Right lobe of liver (tissue), 6 donors: ENCODE measurements at regions not wholly inside any gene's neighbourhood (a gene's known extent, or its start where the extent isn't known, plus 50 kb on each side); places are given as distances from the start of the nearest gene placed in this dataset.

Experiments used
- ATAC-seq, 4 donors: fragments of 200-7000 bp; cut with Tn5 transposase; one replicate each; pipeline ENCODE4 v1.9.1; 2020; ENCODE audit warnings: mild to moderate bottlenecking in 4 of 4, moderate library complexity in 4 of 4
- DNase-seq, 3 donors: peaks; one replicate each; pipeline ENCODE4 v3.0.0-alpha.2; 2020
- H3K27ac ChIP-seq, 3 donors: fragments of 200-600 bp; one replicate each; pipeline ENCODE4 v1.8.0; 2022
- H3K27me3 ChIP-seq, 2 donors: fragments of 200-600 bp; one replicate each; pipeline ENCODE4 v1.8.0; 2022
- H3K36me3 ChIP-seq, 4 donors: fragments of 200-600 bp; sonication (generic) in 1 of 4; one replicate each; pipeline versions ENCODE4 v1.5.1 to v1.8.0; 2017 to 2022; ENCODE audit warnings: control low read depth in 1 of 4
- H3K4me1 ChIP-seq, 4 donors: fragments of 200-600 bp; sonication (generic) in 1 of 4; one replicate each; pipeline versions ENCODE4 v1.5.1 to v1.8.0; 2017 to 2022; ENCODE audit warnings: control low read depth in 1 of 4
- H3K4me3 ChIP-seq, 3 donors: fragments of 200-600 bp; one replicate each; pipeline ENCODE4 v1.8.0; 2022
- H3K9me3 ChIP-seq, 4 donors: fragments of 200-600 bp; sonication (generic) in 1 of 4; one replicate each; pipeline versions ENCODE4 v1.5.1 to v1.8.0; 2017 to 2022; ENCODE audit warnings: control low read depth in 1 of 4
- POLR2A ChIP-seq: fragments of 450-650 bp; IDR thresholded peaks from one replicate; pipeline ENCODE4 v1.6.1; 2017; ENCODE audit warnings: antibody characterized with exemption, mild to moderate bottlenecking
- WGBS: methylation state at CpG from one replicate; pipeline ENCODE4 v1.1.6; 2018; ENCODE audit warnings: low coverage, low lambda C conversion rate; ENCODE audit not compliant: insufficient coverage; ENCODE audit errors: missing lambda C conversion rate; 5-methylcytosine and 5-hydroxymethylcytosine counted together
- intact Hi-C, 2 donors: fragments of 100-400 bp; cut with DNase I; formaldehyde crosslinking; loops; one replicate each; pipeline versions ENCODE4 v1.11.2 to v1.14.1; 2022
- TF ChIP-seq, protein P1 (sequence below), 4 donors: fragments of 200-600 bp in 3 of 4; fragments of 450-650 bp in 1 of 4; IDR thresholded peaks; one replicate each; pipeline versions ENCODE4 v1.5.1 to v1.8.0; 2016 to 2022; ENCODE audit warnings: antibody characterized with exemption in 4 of 4, mild to moderate bottlenecking in 2 of 4
- donor health status: DM: no; HTN: yes; CAD: no.
- donor health status: DM: no; HTN: no; CAD: no.
- donor health status: DM: no; HTN: no; CAD: no.
- donor health status: DM: no; HTN: yes; CAD: no.
- donor health status: DM: no; HTN: yes; CAD: no.

DNA sequence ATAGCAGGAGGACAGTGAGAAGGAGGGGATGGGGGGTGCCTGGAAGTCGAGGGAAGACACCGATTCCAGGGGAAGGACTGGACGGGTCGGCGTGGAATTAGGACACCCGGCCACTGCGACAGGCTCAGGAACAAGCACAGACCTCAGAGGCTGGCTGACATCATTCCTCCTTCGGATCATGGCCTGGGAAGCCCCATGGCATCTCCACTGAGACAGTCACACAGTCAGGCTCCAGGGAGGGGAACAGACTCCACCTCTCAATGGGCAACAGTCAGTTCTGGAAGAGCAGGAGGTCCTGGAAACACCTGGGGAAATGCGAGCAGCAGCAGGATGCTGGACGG, 67.9 kb upstream of the FBRSL1 start:
- intact Hi-C loops, result no loop called here
- no peaks in the 10 kb centered on the region for H3K4me1 ChIP-seq
- 25% methylated on average over 2 of the region's 10 CpGs for WGBS
- H3K27me3 ChIP-seq, result no peaks in the 10 kb centered on the region
- no peaks in the 10 kb centered on the region for H3K9me3 ChIP-seq
- ATAC-seq, result no peak
- DNase-seq, result no peak
- H3K27ac ChIP-seq, result no peak overlapping the region
- no peak for TF ChIP-seq POLR2A
- TF ChIP-seq, protein P1, sequence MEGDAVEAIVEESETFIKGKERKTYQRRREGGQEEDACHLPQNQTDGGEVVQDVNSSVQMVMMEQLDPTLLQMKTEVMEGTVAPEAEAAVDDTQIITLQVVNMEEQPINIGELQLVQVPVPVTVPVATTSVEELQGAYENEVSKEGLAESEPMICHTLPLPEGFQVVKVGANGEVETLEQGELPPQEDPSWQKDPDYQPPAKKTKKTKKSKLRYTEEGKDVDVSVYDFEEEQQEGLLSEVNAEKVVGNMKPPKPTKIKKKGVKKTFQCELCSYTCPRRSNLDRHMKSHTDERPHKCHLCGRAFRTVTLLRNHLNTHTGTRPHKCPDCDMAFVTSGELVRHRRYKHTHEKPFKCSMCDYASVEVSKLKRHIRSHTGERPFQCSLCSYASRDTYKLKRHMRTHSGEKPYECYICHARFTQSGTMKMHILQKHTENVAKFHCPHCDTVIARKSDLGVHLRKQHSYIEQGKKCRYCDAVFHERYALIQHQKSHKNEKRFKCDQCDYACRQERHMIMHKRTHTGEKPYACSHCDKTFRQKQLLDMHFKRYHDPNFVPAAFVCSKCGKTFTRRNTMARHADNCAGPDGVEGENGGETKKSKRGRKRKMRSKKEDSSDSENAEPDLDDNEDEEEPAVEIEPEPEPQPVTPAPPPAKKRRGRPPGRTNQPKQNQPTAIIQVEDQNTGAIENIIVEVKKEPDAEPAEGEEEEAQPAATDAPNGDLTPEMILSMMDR (IDR thresholded peaks at IDR 0.05), result no peak
- no peak overlapping the region for H3K4me3 ChIP-seq
- no peaks in the 10 kb centered on the region for H3K36me3 ChIP-seq

DNA sequence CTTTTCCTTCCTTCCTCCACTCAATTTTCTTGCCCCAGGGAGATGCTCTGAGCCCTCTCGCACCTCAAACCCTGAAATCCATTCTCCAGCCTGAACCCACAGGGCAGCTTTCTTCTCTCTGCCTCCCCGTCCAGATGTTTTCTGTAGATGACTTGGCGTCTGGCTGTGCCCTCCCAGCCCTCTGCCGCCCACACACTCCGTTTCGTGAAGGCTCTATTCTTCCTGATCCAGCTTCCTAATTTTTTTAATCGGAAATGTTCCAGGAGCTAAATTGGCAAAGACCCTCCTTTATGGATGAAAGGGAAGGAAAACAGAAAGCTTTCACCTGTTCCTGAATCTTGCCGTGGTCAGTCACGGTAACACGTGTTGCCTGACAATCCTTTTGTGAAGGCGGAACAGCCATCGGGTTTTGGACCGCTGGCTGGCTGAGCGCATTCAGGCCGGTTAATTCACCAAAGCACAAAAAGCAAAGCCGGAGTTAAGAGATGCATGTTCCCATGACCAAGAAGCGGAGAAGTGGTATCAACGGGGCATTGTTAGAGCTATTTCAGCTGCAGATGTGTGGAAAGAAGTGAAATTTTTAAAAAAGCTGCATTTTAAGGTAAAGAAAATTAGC, 70.2 kb upstream of the FBRSL1 start:
- Histone ChIP-seq H3K4me1 (peaks cover 0 to 4% (median 0%) of the 10 kb centered on the region in 4 donors), H3K36me3 (no peaks in the 10 kb centered on the region), H3K4me3 (no peak overlapping the region), H3K9me3 (no peaks in the 10 kb centered on the region), H3K27ac (no peak overlapping the region), H3K27me3 (no peaks in the 10 kb centered on the region)
- WGBS, result 60% methylated on average over 18 of the region's 18 CpGs
- intact Hi-C loops, result loop anchor here (5.0 to 10.0 kb wide), 3 partner anchors 103 to 225 kb away; no protein-coding TSS in a partner anchor
- DNase-seq (no peak), ATAC-seq (no peak)
- TF ChIP-seq POLR2A, result no peak
- TF ChIP-seq, protein P1 (IDR thresholded peaks at IDR 0.05), result no peak

GRCh38 chr12:132418393-132418925, 71.5 kb upstream of the FBRSL1 start:
- no peaks in the 10 kb centered on the region for H3K9me3 ChIP-seq
- no peak overlapping the region for H3K27ac ChIP-seq
- H3K36me3 ChIP-seq, result no peaks in the 10 kb centered on the region
- no peak overlapping the region for H3K4me3 ChIP-seq
- WGBS, result 77% methylated on average over 3 of the region's 3 CpGs
- intact Hi-C loops, result loop anchor here (5.0 to 10.0 kb wide), 3 partner anchors 104 to 226 kb away; no protein-coding TSS in a partner anchor
- ATAC-seq (no peak), DNase-seq (no peak)
- H3K27me3 ChIP-seq, result no peaks in the 10 kb centered on the region
- no peak for TF ChIP-seq POLR2A
- TF ChIP-seq, protein P1 (IDR thresholded peaks at IDR 0.05), result no peak
- H3K4me1 ChIP-seq, result peaks cover 0 to 5% (median 0%) of the 10 kb centered on the region in 4 donors

- no peak for ATAC-seq
- no peak overlapping the region for H3K27ac ChIP-seq
These were observed 72.2 kb upstream of the FBRSL1 start for GRCh38 chr12:132417741-132418140.

More at GRCh38 chr12:132417741-132418140, 72.2 kb upstream of the FBRSL1 start:
- no peaks in the 10 kb centered on the region for H3K27me3 ChIP-seq
- no peaks in the 10 kb centered on the region for H3K9me3 ChIP-seq
- H3K4me3 ChIP-seq, result no peak overlapping the region
- peaks cover 0 to 5% (median 0%) of the 10 kb centered on the region in 4 donors for H3K4me1 ChIP-seq
- no peaks in the 10 kb centered on the region for H3K36me3 ChIP-seq
- no CpG with 5 or more reads among the region's 15 CpGs for WGBS
- no peak for TF ChIP-seq POLR2A
- TF ChIP-seq, protein P1 (IDR thresholded peaks at IDR 0.05), result no peak
- intact Hi-C loops, result loop anchor here (5.0 to 10.0 kb wide), 3 partner anchors 105 to 227 kb away; no protein-coding TSS in a partner anchor
- DNase-seq, result no peak
